Choroid plexus epithelial cell (primary cell): ENCODE measurements at regions not wholly inside any gene's neighbourhood (a gene's known extent, or its start where the extent isn't known, plus 50 kb on each side); places are given as distances from the start of the nearest gene placed in this dataset.

Source experiments
- DNase-seq: peaks from one replicate; pipeline ENCODE4 v3.0.0-alpha.2; 2010; ENCODE audit warnings: low read depth
- H3K4me3 ChIP-seq: 2 replicates; pipeline ENCODE4 v1.5.1; 2011; ENCODE audit warnings: low read depth, mild to moderate bottlenecking, control low read depth, low read length, moderate library complexity
- CTCF ChIP-seq: conservative IDR thresholded peaks from 2 replicates; pipeline ENCODE4 v1.5.1; 2011; ENCODE audit warnings: low read depth, mild to moderate bottlenecking, control low read depth, inconsistent platforms, low read length, moderate library complexity

GRCh38 chr13:65054277-65054676, 2175.9 kb downstream of the PCDH9 start:
- H3K4me3 ChIP-seq = no peak overlapping the region
- no peak for TF ChIP-seq CTCF
- no peak for DNase-seq

- no peak overlapping the region for H3K4me3 ChIP-seq
- no peak for DNase-seq
- TF ChIP-seq CTCF = no peak
Observed at GRCh38 chr13:65036999-65037398, 2193.1 kb downstream of the PCDH9 start.

GRCh38 chr13:65035302-65035701, 2194.8 kb downstream of the PCDH9 start:
- no peak for TF ChIP-seq CTCF
- H3K4me3 ChIP-seq = no peak overlapping the region
- peak; percentile 16 for DNase-seq

- H3K4me3 ChIP-seq = no peak overlapping the region
- no peak for TF ChIP-seq CTCF
- no peak for DNase-seq
Observed at GRCh38 chr13:65034266-65034665, 2195.9 kb downstream of the PCDH9 start.

- no peak overlapping the region for H3K4me3 ChIP-seq
- DNase-seq = no peak
- TF ChIP-seq CTCF = no peak
Observed at GRCh38 chr13:65032825-65033224, 2197.3 kb downstream of the PCDH9 start.

GRCh38 chr13:65028101-65028500, 2202.0 kb downstream of the PCDH9 start:
- no peak for DNase-seq
- TF ChIP-seq CTCF = no peak
- no peak overlapping the region for H3K4me3 ChIP-seq

- TF ChIP-seq CTCF = no peak
- no peak overlapping the region for H3K4me3 ChIP-seq
- DNase-seq = no peak
Observed at GRCh38 chr13:65026505-65026904, 2203.6 kb downstream of the PCDH9 start.
